CD4-positive, alpha-beta T cell treated with Interleukin-6 for 4 hours (primary cell): ENCODE measurements at regions not wholly inside any gene's neighbourhood (a gene's known extent, or its start where the extent isn't known, plus 50 kb on each side); places are given as distances from the start of the nearest gene placed in this dataset.

Source experiments
- DNase-seq: peaks from one replicate; pipeline ENCODE4 v3.0.0-alpha.2; 2020; ENCODE audit warnings: mixed read lengths

GRCh38 chr11:27213232-27213660 is 149.8 kb downstream of the CCDC34 start:
- DNase-seq, result no peak

- no peak for DNase-seq
These were observed 150.7 kb downstream of the CCDC34 start for GRCh38 chr11:27212248-27212780.

- DNase-seq, result no peak
These were observed 151.5 kb downstream of the CCDC34 start for GRCh38 chr11:27211370-27212127.

- no peak for DNase-seq
These were observed 152.5 kb downstream of the CCDC34 start for GRCh38 chr11:27210531-27210930.

GRCh38 chr11:27209562-27210005 is 153.4 kb downstream of the CCDC34 start:
- no peak for DNase-seq

- no peak for DNase-seq
These were observed 154.2 kb downstream of the CCDC34 start for GRCh38 chr11:27208846-27209245.

GRCh38 chr11:27207025-27207650 is 155.9 kb downstream of the CCDC34 start:
- no peak for DNase-seq

- no peak for DNase-seq
These were observed 157.0 kb downstream of the CCDC34 start for GRCh38 chr11:27205779-27206570.

GRCh38 chr11:27205250-27205649 is 157.8 kb downstream of the CCDC34 start:
- DNase-seq, result no peak

GRCh38 chr11:27204529-27204928 is 158.5 kb downstream of the CCDC34 start:
- DNase-seq, result no peak

- DNase-seq, result no peak
These were observed 159.9 kb downstream of the CCDC34 start for GRCh38 chr11:27203077-27203647.

- DNase-seq, result no peak
These were observed 161.1 kb downstream of the BBOX1 start for GRCh38 chr11:27201454-27202302.

- no peak for DNase-seq
These were observed 160.3 kb downstream of the BBOX1 start for GRCh38 chr11:27200779-27201453.

GRCh38 chr11:27196203-27196897 is 155.7 kb downstream of the BBOX1 start:
- no peak for DNase-seq

GRCh38 chr11:27195837-27196202 is 155.2 kb downstream of the BBOX1 start:
- DNase-seq, result no peak

- DNase-seq, result no peak
These were observed 154.4 kb downstream of the BBOX1 start for GRCh38 chr11:27194976-27195375.

GRCh38 chr11:27193434-27194225 is 153.0 kb downstream of the BBOX1 start:
- no peak for DNase-seq

GRCh38 chr11:27192184-27192583 is 151.6 kb downstream of the BBOX1 start:
- no peak for DNase-seq

- no peak for DNase-seq
These were observed 151.0 kb downstream of the BBOX1 start for GRCh38 chr11:27191639-27192038.

GRCh38 chr11:27188696-27189095 is 148.1 kb downstream of the BBOX1 start:
- DNase-seq, result no peak
